Fibroblast of lung (primary cell): ENCODE measurements at regions not wholly inside any gene's neighbourhood (a gene's known extent, or its start where the extent isn't known, plus 50 kb on each side); places are given as distances from the start of the nearest gene placed in this dataset.

Source experiments
- CTCF ChIP-seq, 2 donors: IDR thresholded peaks in 1 of 2; conservative IDR thresholded peaks in 1 of 2; 1 replicate in 1 of 2; 2 replicates in 1 of 2; pipeline ENCODE4 v1.5.1; 2011 to 2012; ENCODE audit warnings: low read length in 2 of 2, control low read depth in 1 of 2, inconsistent platforms in 1 of 2, low read depth in 1 of 2, mild to moderate bottlenecking in 1 of 2
- EZH2 ChIP-seq: IDR thresholded peaks from 2 replicates; pipeline ENCODE4 v1.5.1; 2012; ENCODE audit warnings: low read length, control low read depth, mild to moderate bottlenecking; ENCODE audit errors: missing control alignments

- TF ChIP-seq EZH2 (no peak), CTCF (conservative IDR thresholded peaks at IDR 0.05 in 1 of 2, IDR thresholded peaks at IDR 0.05 in 1 of 2; ENCODE audit: low read depth in 1 of 2, low read length in 2 of 2) (no peak)
These were observed 93.9 kb upstream of the EDIL3 start for GRCh38 chr5:84478603-84479002.
